GM19025 (cell line): ENCODE measurements at regions not wholly inside any gene's neighbourhood (a gene's known extent, or its start where the extent isn't known, plus 50 kb on each side); places are given as distances from the start of the nearest gene placed in this dataset.
A peak's percentile ranks its signal among the peaks of the same experiment; 100 is the strongest.

Experiments used
- ATAC-seq: cut with Tn5 transposase; IDR thresholded peaks from one replicate; pipeline ENCODE4 v1.9.1; 2021; ENCODE audit warnings: mild to moderate bottlenecking, low read depth, moderate library complexity; ENCODE audit not compliant: unreplicated experiment

DNA sequence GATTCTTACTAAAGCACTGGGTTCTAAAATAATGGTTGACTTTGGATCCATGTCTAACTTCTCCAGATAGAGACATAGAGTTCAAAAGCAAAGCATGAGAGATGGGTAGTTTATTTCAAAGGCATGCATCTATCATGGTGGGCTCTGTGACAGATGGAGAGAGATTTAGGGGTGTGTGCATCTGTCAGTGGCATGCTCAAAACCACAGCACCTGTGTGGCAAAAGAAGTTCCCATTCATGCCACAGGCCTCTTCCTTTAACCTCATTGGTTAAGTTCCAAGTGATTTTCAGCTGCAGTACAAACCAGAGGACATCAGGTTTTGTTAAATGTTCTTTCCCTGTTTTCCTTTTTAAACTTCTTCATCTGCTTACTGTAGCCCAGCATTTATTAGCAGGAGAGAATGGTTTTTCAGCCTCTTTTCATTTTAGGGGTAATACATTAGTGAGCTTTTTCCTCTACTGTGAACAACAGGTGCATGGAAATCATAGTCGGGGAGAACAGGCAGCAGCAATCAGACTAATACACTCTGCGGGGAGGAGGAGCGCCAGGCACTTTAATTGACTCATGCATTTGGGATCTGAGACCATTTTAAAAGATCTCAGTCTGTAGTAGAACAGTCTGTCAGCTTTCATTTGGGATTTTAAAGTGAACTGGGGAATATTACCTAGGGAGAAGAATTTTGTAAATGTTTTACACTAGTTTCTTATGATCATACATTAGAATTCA, 52.4 kb upstream of the UPP2 start:
- ATAC-seq = no peak

DNA sequence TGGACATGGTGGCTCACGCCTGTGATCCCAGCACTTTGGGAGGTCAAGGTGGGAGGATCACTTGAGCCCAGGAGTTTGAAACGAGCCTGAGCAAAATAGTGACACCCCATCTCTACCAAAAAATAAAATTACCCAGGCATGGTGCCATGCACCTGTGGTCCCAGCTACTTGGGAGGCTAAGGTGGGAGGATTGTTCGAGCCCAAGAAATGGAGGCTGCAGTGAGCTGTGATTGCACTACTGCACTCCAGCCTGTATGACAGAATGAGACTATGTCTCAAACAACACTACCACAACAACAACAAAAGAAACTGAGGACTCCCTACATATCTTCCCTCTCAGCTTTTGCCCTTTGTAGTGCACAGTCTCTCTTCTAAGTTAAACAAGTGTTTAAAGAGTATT, 53.3 kb upstream of the UPP2 start:
- no peak for ATAC-seq

DNA sequence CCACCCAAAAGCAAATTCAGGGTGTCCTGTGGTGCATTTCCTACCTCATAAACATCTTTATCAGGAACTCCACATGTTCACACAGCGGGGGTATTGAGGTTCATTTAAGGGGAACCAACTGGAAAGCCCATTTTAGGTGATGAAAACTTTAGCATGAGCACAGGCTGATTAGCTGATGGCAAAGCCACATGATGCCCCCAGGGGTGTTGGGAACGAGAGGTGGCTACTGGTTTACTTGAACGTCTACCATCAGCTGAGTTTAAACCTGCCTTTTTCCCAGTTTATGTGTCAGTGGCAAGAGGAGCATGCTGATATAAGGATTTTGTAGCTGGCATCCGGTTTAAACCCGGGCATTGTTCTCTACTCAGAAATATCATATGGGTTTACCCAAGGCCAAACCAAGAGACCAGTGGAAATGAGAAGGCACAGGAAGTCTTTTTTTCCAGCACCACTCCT, 54.5 kb upstream of the UPP2 start:
- ATAC-seq = no peak

DNA sequence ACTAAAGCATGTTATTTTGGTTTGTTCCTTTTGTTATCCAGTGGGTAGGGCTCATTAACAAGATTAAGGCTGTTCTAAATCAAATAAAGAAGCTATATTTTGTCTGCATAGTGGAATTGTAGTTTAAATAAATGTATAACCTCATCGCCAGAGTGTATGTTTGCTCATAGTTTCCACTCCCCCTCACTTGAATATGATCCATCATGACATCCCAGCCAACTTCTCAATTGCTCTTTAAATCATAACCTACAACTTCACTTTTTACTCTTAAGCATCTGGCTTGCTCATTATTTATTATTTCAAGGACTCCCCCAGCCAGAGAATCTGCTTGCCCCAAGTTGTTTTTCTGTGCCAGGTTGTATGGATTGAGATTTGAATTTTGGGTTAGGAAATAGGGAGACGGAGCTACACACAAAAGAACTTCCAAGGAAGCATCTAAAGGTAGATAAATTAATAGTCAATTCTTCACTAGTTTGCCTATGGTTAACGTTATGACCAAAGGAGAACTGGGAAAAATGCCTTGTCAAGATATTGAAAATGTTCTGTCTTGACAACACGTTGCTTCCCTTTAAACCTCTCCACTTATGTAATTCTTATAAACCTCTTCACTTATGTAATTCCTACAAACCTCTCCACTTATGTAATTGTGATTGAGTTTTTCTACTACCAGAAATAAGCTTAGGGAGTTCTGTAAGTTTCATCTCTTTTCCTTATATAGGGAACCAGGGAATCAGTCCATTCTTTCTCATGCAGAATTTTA, 55.4 kb upstream of the UPP2 start:
- ATAC-seq = no peak

DNA sequence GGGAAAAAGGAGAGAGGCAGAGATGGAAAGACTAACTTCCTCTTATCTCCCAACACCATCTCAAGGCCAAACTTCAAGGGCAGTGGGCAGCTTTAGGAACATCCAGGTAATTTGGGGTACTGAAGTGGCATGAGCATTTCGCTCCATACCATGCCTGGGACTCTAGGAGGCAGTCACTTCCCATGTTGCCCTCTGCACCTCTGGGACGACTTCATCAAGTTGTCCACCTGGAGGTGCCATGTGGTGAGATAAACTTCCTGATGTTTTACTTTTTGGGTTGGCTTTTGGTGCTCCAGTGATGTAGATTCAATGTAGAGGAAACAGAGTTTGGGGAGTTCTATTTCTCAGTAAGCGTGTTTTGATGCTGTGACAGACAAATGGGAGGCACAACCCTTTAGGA, 56.3 kb upstream of the UPP2 start:
- ATAC-seq = no peak

DNA sequence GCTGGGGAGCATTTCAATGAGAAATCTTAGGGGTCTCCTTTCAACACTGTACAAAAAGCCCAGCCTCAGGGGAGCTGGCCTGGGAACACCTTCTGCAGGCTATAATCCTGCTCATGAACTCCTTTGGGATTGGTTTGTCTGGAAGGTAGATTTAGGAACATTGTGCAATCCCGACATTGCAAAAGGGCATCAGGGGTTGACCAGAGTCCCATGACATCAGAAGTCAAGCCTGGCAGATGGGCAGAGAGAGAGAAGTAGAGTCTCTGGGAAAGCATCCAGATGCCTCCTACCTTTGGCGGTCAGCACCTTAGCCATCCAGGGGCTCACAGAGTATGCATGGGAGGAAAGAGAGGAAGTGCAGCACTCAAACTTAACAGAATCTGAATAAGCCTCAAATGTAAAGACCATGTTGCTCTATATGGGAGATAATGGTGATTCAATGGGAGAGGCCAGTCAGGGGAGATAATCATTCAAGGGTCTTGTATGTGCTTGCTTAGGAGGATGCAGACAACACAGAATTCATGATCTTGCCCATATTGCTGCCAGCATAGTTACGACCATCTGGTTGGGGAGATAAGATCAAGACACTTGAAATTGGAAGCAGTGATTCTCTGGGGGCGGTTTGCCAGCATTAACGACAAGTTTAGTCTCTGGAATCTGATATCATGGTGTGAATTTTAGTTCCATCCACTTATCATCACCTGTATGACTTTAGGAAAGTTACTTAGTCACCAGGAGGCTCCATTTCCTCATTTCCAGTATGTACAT, 58.3 kb upstream of the UPP2 start:
- ATAC-seq = no peak

DNA sequence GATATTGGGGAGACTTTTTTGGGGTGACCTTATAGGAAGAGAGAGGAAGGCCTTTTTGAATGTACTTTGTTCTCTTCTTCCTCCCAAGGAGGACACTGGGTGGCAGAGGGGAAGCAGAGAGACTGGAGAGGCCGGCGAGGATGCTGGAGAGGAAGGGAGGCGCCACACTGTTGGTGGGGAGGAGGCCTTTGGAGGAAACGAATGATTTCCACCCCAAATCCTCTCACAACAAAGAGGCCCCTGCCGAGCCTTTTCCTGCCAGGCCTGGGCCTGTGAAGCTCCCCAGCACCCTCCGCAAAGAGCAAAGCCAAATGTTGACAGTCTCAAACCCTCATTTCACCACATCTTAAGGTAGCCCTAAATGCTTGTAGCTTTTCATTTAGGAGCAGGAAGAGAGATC, 59.0 kb upstream of the UPP2 start:
- ATAC-seq = no peak

DNA sequence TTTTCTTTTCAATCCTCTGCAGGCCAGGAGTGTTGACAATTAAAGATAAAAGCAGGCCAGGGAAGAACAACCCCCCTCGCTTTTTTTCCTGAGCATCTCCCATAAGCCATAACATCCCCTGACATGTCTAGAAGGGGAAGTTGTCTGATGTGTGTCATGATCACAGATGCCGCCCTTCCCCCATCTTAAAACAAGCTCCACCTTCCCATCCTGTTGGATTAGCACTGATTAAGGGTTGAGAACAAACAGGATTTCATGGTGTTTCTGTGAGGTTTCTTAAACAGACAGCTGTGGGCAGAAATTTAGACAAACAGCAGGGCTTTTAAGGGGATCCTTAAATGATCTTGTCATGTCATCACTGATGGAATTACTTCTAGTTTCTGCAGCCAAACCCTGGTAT, 59.4 kb upstream of the UPP2 start:
- ATAC-seq = no peak

DNA sequence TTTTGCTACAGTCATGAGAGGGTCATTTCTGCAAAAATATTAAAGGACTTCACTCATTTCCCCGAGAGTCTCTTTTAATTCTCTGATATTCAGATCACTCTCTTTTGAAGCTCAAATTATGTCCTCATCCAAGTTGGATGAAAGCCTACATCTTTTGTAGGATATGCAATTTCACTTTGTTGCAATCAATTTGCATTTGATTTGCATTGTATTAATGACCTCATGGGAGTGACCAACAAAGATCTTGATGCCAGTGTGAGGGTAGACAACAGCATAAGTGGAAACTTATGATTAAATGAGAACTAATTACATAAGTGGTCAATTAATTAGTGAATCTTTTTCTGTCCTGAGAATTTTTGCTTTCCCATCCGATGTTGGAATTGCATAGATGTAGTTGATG, 60.3 kb upstream of the UPP2 start:
- no peak for ATAC-seq

DNA sequence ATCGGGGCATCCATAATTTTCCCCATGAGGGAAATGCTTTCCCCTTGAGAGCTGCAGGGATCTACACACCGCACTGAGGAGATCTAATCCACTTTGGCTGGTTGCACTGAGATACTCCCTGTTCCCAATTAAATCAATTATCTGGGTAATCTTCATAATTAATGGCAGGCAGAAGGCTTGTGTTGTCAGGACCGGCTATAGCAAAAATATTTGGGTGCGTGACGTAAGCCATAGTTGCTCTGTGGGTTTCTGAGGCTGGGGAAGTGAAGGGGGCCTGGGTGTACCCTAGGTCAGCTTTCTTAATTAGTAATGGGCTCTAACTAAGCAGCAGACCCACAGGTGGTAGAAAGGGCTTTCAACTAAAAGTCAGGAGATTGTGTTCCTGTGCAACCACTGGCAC, 62.8 kb upstream of the UPP2 start:
- ATAC-seq = no peak

DNA sequence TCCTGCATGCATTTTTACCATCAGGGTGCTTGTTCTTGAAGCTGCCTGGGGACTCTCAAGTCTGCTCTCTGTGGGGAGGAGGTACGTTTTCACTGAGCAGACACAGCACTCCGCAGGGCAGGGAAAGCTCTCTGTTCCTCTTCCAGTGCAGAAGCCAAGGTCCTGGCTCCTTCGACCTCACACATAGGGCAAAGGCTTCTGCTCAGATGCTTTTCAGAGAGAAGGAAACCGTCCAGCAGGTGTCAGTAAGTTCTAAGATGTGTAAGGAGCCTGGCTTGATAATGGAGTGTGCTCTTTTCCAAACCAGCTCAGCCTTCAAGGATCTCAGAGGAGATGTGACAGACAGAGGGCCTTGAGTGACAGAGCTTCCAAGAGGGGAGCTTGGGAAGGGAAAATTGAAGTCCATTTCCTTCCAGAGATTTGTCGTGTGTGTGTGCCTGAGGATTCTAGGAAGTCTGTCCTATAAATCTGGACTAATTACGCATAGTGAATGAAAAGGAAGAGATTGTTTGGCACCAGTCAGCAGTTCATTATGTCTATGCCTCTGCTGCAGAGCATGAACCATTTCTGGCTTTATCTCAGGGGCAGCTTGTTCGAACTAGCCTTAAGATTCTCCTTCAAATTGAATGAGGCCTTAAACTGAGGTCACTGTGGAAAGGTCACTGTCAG, 67.3 kb upstream of the UPP2 start:
- no peak for ATAC-seq

DNA sequence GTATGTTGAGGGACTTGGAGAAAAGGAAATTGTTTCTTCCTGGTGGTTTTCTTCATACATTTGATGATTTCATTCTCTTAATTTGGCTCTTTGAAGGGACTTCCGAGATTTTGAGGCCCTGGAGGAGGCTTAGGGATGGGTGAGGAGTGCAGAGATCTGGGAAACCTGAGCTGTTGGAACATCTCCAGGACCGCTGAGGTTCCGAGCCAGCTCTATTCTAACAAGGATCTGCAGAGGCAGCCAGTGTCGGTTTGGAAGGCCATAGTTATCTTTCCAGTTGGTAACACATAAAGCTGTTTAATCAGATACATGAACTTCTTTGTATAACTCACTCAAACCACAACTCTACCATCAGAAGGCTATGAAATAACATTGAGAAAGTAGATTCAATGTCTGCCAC, 70.3 kb upstream of the UPP2 start:
- no peak for ATAC-seq

DNA sequence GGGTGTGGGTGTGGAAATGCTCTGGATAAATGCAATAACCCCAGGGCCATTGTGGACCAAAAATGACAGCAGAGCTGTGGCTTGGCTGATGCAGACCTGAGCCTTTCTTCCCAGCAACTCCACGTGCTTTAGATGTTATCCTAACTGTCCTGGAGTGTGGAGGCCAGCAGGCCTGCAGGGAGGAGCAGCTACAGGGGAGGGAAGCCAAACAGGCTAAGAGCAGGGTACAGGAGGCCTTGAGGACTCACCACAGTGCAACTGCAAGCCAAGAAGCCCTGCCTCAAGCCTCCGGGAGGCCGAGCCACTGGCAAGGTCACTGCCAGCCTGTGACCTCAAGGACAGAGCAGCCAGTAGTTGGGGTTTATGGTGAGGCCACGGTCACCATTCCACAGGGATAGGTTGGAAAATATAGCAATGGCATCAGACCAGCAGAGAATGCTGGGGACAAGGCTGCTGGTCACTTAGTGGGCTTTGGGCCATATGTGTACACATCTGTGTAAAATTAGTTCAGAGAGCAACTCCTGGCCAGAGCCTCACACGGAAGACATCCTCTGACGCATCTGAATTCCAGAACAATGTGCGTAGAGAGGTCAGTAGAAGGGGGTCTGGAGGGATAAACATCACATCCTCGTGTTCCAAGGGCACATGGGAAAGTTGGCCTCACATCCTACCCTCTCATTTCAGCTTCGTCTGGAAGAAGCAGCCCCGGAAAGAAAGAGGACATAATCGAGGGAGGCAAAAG, 76.2 kb upstream of the UPP2 start:
- no peak for ATAC-seq

DNA sequence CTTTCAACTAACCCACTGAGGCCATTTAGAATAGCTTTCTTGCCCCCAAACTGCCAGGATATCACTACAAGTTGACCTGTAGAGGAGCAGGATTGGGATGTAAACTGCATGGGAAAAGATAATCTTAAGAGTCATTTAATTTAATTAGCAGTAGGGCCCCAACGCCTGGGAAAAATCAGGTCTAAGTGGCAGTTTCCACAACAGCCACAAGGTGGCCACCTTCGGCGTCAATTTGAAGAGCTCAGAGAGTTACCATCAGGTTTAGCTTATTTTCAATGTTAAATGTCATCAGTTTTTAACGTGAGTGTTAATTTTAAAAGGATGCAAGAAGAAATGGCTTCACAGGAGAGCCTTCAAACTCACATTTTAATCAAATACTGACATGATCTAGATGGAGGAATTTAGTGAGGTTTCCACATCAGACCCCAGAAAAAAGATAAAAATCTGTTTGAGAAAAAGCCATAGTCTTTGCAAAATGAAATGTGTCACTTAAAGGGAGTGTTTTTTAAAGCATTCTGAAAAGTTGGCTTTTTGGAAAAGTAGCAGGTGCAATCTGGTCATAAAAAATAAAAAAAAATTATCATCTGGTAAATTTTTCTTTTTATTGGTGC, 77.3 kb upstream of the UPP2 start:
- ATAC-seq = peak; percentile 63

DNA sequence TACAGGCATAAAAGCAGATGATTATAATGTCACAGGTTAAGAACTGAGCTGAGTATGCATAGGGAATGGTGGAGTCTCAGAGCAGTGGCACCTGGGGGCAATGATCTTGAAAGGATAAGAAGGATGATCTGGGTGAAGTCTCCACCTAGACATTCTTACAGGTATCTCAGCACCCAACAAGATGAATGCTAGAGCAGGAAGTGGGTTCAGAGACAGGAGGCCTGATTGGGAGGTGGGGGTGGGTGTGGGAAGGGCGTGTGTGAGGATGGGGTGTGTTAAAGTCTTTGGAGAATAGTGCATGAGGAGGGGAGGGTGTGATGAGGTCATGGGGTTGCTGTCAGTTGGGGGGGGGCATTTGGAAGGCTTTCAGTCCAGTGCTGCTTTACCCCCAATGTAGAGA, 78.8 kb upstream of the UPP2 start:
- ATAC-seq = no peak

DNA sequence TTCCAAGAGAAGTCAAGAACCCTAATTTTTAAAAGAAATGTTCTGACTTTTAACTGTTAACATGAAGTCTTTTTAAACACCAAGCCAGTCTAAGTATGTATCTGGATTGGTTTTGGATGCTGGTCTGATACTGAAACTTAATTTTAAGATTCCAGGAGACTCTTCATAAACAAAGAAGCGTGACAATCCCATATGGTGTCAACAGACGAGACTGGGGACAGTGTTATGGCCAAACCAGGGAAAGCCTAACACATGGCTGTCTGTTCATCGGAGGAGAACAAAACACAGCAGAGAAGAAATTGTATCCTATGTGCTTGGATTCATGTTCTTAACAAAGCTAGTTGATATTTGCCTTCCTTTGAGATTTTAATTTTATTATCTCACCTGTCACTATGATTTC, 80.5 kb upstream of the UPP2 start:
- ATAC-seq = no peak

DNA sequence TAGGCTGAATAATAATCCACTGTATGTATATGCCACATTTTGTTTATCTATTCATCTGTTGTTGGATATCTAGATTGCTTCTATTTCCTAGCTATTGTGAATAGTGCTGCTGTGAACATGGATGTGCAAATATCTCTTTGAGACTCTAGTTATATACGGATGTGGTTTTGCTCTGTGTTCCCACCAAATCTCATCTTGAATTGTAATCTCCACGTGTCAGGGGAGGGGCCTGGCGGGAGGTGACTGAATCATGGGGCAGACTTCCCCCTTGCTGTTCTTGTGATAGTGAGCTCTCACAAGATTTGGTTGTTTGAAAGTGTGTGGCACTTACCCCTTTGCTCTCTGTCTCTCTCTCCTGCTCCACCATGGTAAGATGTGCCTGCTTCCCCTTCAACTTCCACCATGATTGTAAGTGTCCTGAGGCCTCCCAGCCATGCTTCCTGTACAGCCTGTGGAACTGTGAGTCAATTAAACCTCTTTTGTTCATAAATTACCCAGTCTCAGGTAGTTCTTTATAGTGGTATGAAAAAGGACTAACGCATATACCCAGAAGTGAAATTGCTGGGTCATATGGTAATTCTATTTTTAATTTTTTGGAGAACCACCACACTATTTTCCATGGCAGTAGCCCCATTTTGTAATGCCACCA, 86.1 kb upstream of the UPP2 start:
- ATAC-seq = no peak

DNA sequence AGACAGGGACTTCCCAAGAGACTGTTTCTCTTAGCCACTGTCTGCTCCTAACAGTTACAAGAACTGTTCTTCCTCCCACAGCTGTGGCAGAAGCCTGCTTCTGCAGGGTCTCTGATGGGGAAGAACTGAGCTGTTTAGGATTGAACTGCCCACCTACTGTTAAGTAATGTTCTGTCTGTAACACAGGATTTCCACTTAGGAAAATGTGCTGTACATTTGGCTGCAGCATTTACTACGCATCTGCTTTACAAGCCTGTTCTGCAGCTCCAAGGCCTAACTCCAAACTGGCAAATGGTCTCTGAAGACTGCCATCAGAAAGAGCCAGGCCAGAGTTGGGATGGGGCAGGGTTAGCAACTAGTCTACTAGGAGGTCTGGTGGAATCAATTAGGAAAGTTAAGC, 87.8 kb upstream of the UPP2 start:
- no peak for ATAC-seq

DNA sequence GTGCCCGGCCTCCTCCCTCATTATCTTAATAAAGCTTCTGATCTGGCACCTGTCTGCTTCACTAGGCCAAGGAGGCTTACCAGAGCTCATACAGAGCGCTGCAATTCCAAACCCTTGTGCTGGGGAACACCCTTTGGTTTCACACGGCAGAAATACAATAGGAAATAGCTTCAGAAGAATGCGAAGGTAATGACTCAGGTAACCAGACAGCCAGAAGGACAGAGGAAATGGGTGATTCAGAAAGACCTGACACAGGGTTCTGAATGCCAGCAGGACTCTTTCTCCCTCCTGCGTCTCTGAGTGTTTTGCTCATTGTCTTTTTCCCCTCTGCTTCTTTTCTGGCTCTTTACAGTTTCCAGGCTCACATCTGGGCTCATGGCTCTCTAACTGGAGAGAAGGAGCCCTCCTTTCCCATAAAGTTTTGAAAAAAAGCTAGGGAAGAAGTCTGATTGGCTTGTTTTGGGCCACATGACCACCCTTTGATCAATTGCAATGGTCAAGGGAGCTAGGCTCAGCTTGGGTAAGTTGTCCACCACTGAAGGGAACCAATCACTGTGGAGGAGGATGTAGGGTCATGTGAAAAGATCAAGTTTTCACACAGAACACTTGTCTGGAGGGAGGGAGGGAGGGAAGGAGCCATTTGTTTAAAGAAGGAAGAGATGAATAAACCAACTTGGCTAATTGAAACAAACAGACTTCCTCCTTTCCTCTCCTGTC, 90.5 kb upstream of the UPP2 start:
- ATAC-seq = no peak
